HG02571 (cell line): ENCODE measurements at regions not wholly inside any gene's neighbourhood (a gene's known extent, or its start where the extent isn't known, plus 50 kb on each side); places are given as distances from the start of the nearest gene placed in this dataset.

Source experiments
- ATAC-seq: cut with Tn5 transposase; IDR thresholded peaks from one replicate; pipeline ENCODE4 v1.9.1; 2021; ENCODE audit warnings: mild to moderate bottlenecking, moderate library complexity; ENCODE audit not compliant: unreplicated experiment

GRCh38 chr17:79142375-79142774, 67.8 kb downstream of the ENGASE start:
- ATAC-seq, result no peak

GRCh38 chr17:79141578-79142355, 67.1 kb downstream of the ENGASE start:
- no peak for ATAC-seq

- no peak for ATAC-seq
Measured at GRCh38 chr17:79138826-79139225, 64.2 kb downstream of the ENGASE start.

GRCh38 chr17:79137789-79138165, 63.2 kb downstream of the ENGASE start:
- ATAC-seq, result no peak

- no peak for ATAC-seq
Measured at GRCh38 chr17:79137015-79137788, 62.6 kb downstream of the ENGASE start.

- ATAC-seq, result no peak
Measured at GRCh38 chr17:79136596-79136995, 62.0 kb downstream of the ENGASE start.
